ENCODE measurements at regions not wholly inside any gene's neighbourhood (a gene's known extent, or its start where the extent isn't known, plus 50 kb on each side); places are given as distances from the start of the nearest gene placed in this dataset.

DNA sequence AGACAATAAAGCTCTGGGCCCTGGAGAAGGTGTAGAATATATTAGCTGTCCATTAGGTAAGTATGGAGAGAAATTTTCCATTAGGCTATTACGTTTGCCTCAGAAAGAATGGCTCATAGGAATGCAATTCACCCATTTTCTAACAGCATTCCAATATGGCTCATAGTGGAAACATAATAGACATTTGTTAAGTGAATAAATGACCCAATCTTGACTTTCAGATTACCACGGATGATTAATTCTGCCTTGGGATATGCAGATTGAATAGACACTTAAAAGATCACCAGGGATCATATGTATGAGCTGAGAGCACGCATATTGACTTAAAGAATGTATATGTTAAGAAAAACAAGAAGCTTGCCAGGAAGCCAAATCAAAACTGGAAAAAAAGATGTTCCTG, 209.1 kb upstream of the CDYL start:
- Histone ChIP-seq H3K27ac (no peak overlapping the region), H3K27me3 (ENCODE audit: insufficient read depth, low read depth, severe bottlenecking) (peaks cover 74% of the 10 kb centered on the region), H3K9me3 (ENCODE audit: severe bottlenecking) (peaks cover 11% of the 10 kb centered on the region), H3K36me3 (no peaks in the 10 kb centered on the region), H3K4me3 (ENCODE audit: low read depth, low read length) (no peak overlapping the region)
- DNase-seq = no peak
- TF ChIP-seq, protein P1, sequence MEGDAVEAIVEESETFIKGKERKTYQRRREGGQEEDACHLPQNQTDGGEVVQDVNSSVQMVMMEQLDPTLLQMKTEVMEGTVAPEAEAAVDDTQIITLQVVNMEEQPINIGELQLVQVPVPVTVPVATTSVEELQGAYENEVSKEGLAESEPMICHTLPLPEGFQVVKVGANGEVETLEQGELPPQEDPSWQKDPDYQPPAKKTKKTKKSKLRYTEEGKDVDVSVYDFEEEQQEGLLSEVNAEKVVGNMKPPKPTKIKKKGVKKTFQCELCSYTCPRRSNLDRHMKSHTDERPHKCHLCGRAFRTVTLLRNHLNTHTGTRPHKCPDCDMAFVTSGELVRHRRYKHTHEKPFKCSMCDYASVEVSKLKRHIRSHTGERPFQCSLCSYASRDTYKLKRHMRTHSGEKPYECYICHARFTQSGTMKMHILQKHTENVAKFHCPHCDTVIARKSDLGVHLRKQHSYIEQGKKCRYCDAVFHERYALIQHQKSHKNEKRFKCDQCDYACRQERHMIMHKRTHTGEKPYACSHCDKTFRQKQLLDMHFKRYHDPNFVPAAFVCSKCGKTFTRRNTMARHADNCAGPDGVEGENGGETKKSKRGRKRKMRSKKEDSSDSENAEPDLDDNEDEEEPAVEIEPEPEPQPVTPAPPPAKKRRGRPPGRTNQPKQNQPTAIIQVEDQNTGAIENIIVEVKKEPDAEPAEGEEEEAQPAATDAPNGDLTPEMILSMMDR (IDR thresholded peaks at IDR 0.05; ENCODE audit: low read depth, low read length) = no peak

DNA sequence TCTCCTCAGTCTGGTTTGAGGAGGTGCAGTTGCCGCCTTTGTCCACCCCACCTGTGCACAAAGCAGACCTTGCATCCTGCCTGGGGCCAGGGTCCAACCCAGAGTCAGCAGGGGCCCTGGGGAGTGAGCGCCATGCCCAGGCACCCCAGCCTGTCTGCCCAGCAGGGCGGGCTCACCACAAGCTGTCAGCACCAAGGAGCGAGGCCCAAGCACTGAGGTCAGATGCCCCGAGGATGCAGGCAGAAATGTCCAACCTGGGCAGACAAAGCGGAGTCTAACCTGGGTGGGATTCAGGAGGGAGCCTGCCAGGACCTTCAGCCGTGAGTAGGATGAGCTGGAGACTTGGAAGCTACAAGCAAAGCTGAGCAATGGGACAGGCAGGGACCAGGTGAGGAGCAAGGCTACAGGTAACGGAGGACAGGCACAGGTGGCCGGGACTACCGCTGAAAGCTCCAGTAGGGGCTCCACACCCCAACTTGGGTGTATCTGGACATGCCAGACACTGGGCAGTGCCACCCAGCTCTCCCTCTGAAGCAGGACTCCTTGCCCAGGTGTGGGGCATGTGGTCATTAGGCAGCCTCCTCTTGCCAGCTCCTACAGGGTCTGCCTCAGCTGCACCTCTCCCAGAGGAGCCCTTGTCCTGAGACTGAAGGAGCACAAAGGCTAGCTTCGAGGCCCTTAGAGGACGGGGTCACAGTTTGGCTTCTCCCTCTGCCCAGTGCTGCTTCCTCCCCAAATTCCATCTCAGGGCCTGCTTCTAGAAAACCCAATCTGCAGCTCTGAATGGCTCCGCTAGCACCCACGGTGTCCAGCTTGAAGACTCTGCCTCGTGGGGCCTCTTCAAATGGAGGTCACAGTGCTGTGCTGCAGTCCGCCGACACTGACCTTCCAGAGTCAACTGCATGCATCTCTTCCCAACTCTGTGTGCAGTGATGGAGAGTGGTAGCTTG, 210.6 kb upstream of the CDYL start:
- Histone ChIP-seq H3K36me3 (no peaks in the 10 kb centered on the region), H3K27ac (no peak overlapping the region), H3K27me3 (ENCODE audit: insufficient read depth, low read depth, severe bottlenecking) (peaks cover 89% of the 10 kb centered on the region), H3K4me3 (ENCODE audit: low read depth, low read length) (no peak overlapping the region), H3K9me3 (ENCODE audit: severe bottlenecking) (peaks cover 3% of the 10 kb centered on the region)
- DNase-seq = no peak
- TF ChIP-seq, protein P1 (IDR thresholded peaks at IDR 0.05; ENCODE audit: low read depth, low read length) = no peak

DNA sequence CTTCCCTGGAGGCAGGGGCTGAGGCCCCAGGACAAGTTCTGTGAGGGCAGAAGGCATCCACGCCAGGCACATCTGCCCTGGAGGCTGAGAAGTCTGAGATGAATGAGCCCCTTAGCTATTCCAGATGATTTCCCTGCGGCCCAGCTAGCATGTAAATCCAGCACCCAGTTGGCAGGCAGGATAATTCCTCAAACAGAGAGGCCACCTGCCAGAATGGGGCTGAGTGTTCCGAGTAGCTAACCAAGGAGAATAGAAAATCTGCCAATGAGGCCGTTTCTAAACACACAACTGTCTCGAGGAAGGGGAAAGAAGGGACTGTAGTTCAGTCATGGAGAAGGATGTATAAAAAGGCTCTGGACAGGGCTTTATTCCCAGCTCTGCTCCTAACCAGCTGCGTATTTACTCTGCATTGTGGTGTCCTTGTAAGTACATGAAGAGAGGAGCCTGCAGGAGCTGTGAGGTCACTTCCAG, 211.4 kb upstream of the CDYL start:
- Histone ChIP-seq H3K9me3 (ENCODE audit: severe bottlenecking) (no peaks in the 10 kb centered on the region), H3K27ac (no peak overlapping the region)

DNA sequence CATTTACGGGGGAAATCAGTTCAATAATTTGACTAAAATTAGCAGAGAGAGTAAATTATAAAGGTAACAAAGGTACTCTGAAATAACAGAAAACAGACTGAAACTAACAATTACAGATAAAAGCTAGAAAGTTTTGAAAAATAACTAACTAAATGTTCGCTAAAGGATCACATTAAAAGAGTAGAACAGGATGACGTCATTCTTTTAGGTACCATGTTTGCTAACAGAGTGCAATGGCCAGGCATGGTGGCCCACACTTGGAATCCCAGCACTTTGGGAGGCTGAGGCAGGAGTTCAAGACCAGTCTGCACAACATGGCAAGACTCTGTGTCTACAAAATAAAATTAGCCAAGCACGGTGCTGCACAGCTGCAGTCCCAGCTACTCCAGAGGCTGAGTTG, 212.3 kb upstream of the CDYL start:
- Histone ChIP-seq H3K36me3 (no peaks in the 10 kb centered on the region), H3K27ac (no peak overlapping the region), H3K4me3 (ENCODE audit: low read depth, low read length) (no peak overlapping the region), H3K27me3 (ENCODE audit: insufficient read depth, low read depth, severe bottlenecking) (peaks cover 94% of the 10 kb centered on the region), H3K9me3 (ENCODE audit: severe bottlenecking) (no peaks in the 10 kb centered on the region)
- DNase-seq = no peak
- TF ChIP-seq, protein P1 (IDR thresholded peaks at IDR 0.05; ENCODE audit: low read depth, low read length) = no peak

More for the DNA sequence above, 211.4 kb upstream of the CDYL start:
- no peaks in the 10 kb centered on the region for H3K36me3 ChIP-seq
- DNase-seq = no peak
- peaks cover 92% of the 10 kb centered on the region for H3K27me3 ChIP-seq (ENCODE audit: insufficient read depth, low read depth, severe bottlenecking)
- H3K4me3 ChIP-seq (ENCODE audit: low read depth, low read length) = no peak overlapping the region
- TF ChIP-seq, protein P1 (IDR thresholded peaks at IDR 0.05; ENCODE audit: low read depth, low read length) = no peak

DNA sequence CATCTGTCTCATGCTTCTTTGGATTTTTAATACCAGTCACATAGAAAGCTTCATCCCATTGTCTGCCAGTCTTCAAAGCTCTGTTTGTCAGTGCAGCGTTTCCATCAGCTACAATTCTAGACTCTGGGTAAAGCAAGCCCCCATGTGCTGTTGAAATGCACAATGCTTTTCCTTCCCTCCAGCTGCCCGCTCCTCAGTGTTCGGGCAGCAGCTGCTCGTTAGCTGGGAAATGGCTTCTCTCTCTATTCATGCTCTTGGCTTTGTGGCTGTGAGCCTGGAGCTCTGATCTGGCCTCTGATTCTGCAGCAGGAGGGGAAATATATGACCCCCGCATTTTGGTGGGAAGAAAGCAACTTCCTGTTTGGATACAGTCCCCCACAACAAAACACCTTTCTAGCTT, 213.0 kb upstream of the CDYL start:
- H3K27ac ChIP-seq = no peak overlapping the region
- H3K36me3 ChIP-seq = no peaks in the 10 kb centered on the region
- no peak overlapping the region for H3K4me3 ChIP-seq (ENCODE audit: low read depth, low read length)
- H3K9me3 ChIP-seq (ENCODE audit: severe bottlenecking) = no peaks in the 10 kb centered on the region
- DNase-seq = no peak
- peaks cover 94% of the 10 kb centered on the region for H3K27me3 ChIP-seq (ENCODE audit: insufficient read depth, low read depth, severe bottlenecking)
- TF ChIP-seq, protein P1 (IDR thresholded peaks at IDR 0.05; ENCODE audit: low read depth, low read length) = no peak

Measured in WERI-Rb-1 (cell line).